ENCODE measurements at regions not wholly inside any gene's neighbourhood (a gene's known extent, or its start where the extent isn't known, plus 50 kb on each side); places are given as distances from the start of the nearest gene placed in this dataset.

GRCh38 chr14:101458741-101459550 lies 102.3 kb upstream of the DIO3 start:
- TF ChIP-seq TAF1 (IDR thresholded peaks at IDR 0.05; ENCODE audit: low read depth) (no peak), POLR2AphosphoS5 (IDR thresholded peaks at IDR 0.05) (no peak), SMC3 (conservative IDR thresholded peaks at IDR 0.05; ENCODE audit: poor library complexity) (no peak), REST (IDR thresholded peaks at IDR 0.05; ENCODE audit: borderline replicate concordance) (no peak), EP300 (conservative IDR thresholded peaks at IDR 0.05; ENCODE audit: poor library complexity, severe bottlenecking) (no peak), EZH2 (IDR thresholded peaks at IDR 0.05; ENCODE audit: borderline replicate concordance, insufficient read depth, low read length, poor library complexity, severe bottlenecking) (no peak), CTCF (IDR thresholded peaks at IDR 0.05; ENCODE audit: poor library complexity, severe bottlenecking) (no peak), RAD21 (conservative IDR thresholded peaks at IDR 0.05) (no peak), MXI1 (conservative IDR thresholded peaks at IDR 0.05; ENCODE audit: poor library complexity, severe bottlenecking) (no peak)
- H2AFZ ChIP-seq (ENCODE audit: low read depth, low read length): no peak overlapping the region
- H3F3A ChIP-seq (ENCODE audit: insufficient read depth, low read length, poor library complexity, severe bottlenecking): no peaks in the 10 kb centered on the region
- H3K36me3 ChIP-seq (ENCODE audit: insufficient read depth, low read length): no peaks in the 10 kb centered on the region
- no peak overlapping the region for H3K4me2 ChIP-seq (ENCODE audit: low read length)
- H3K4me3 ChIP-seq (ENCODE audit: low read length): no peak overlapping the region
- H4K20me1 ChIP-seq (ENCODE audit: insufficient read depth): no peaks in the 10 kb centered on the region
- H3K27me3 ChIP-seq (ENCODE audit: insufficient read depth, low read depth, low read length): peaks cover 62% of the 10 kb centered on the region
- no peaks in the 10 kb centered on the region for H3K79me2 ChIP-seq (replicated peaks; ENCODE audit: insufficient read depth, low read length)
- H3K9me2 ChIP-seq (ENCODE audit: insufficient read depth, low read length): no peaks in the 10 kb centered on the region
- no peak overlapping the region for H3K9ac ChIP-seq (ENCODE audit: low read length)
- no peaks in the 10 kb centered on the region for H3K9me3 ChIP-seq (ENCODE audit: low read length)
- no peak overlapping the region for H3K27ac ChIP-seq (ENCODE audit: low read length)

GRCh38 chr14:101459551-101459900 lies 101.8 kb upstream of the DIO3 start:
- Histone ChIP-seq H3K4me2 (ENCODE audit: low read length) (no peak overlapping the region), H3K27ac (ENCODE audit: low read length) (no peak overlapping the region), H2AFZ (ENCODE audit: low read depth, low read length) (no peak overlapping the region), H3K79me2 (replicated peaks; ENCODE audit: insufficient read depth, low read length) (no peaks in the 10 kb centered on the region), H3K9me3 (ENCODE audit: low read length) (no peaks in the 10 kb centered on the region), H3K4me3 (ENCODE audit: low read length) (no peak overlapping the region), H3F3A (ENCODE audit: insufficient read depth, low read length, poor library complexity, severe bottlenecking) (no peaks in the 10 kb centered on the region), H3K27me3 (ENCODE audit: insufficient read depth, low read depth, low read length) (peaks cover 62% of the 10 kb centered on the region), H4K20me1 (ENCODE audit: insufficient read depth) (no peaks in the 10 kb centered on the region), H3K9ac (ENCODE audit: low read length) (no peak overlapping the region), H3K36me3 (ENCODE audit: insufficient read depth, low read length) (no peaks in the 10 kb centered on the region), H3K9me2 (ENCODE audit: insufficient read depth, low read length) (no peaks in the 10 kb centered on the region)
- no peak for TF ChIP-seq EP300 (conservative IDR thresholded peaks at IDR 0.05; ENCODE audit: poor library complexity, severe bottlenecking)

Data from neural cell (in vitro differentiated cells).